Glutamatergic neuron (in vitro differentiated cells): ENCODE measurements at regions not wholly inside any gene's neighbourhood (a gene's known extent, or its start where the extent isn't known, plus 50 kb on each side); places are given as distances from the start of the nearest gene placed in this dataset.

ENCODE experiments used
- DNase-seq: peaks from one replicate; pipeline ENCODE4 v3.0.0; 2022
- H3K27ac Mint-ChIP-seq: one replicate; pipeline ENCODE4 v1.8.0; 2020; ENCODE audit warnings: mild to moderate bottlenecking, mixed read lengths, inconsistent platforms; ENCODE audit not compliant: unreplicated experiment
- H3K27me3 Mint-ChIP-seq: one replicate; pipeline ENCODE4 v1.8.0; 2020; ENCODE audit warnings: mild to moderate bottlenecking, moderate library complexity, mixed read lengths, inconsistent platforms; ENCODE audit not compliant: unreplicated experiment
- H3K36me3 Mint-ChIP-seq: one replicate; pipeline ENCODE4 v1.8.0; 2020; ENCODE audit warnings: mild to moderate bottlenecking, mixed read lengths, inconsistent platforms; ENCODE audit not compliant: unreplicated experiment
- H3K4me1 Mint-ChIP-seq: one replicate; pipeline ENCODE4 v1.8.0; 2020; ENCODE audit warnings: mild to moderate bottlenecking, low read depth, mixed read lengths, inconsistent platforms; ENCODE audit not compliant: unreplicated experiment
- H3K4me3 Mint-ChIP-seq: one replicate; pipeline ENCODE4 v1.8.0; 2020; ENCODE audit warnings: mild to moderate bottlenecking, mixed read lengths, inconsistent platforms; ENCODE audit not compliant: unreplicated experiment
- H3K9me3 Mint-ChIP-seq: one replicate; pipeline ENCODE4 v1.8.0; 2020; ENCODE audit warnings: mild to moderate bottlenecking, moderate library complexity, mixed read lengths, inconsistent platforms; ENCODE audit not compliant: unreplicated experiment
- CTCF ChIP-seq: fragments of 200-600 bp; sonication (generic); IDR thresholded peaks from one replicate; pipeline ENCODE4 v1.5.0; 2021; ENCODE audit not compliant: partially characterized antibody, unreplicated experiment

DNA sequence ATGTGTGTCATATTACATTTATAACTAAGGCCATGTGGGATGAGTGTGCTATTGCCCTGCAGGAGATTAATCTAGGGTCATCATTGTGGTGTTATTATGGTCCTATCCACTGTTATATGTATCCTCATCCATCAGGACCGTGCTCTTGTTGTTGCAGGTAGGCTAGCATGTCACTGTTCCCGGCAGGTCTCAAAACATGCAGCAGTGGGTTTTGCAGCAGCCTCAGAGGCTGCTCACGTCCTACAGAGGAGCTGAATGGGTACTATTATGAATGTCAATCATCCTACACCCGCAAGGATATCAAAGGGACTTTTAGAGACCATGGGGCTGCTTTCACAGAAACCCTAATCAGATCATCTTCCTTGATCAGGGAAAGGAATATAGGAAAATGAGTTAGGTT, 318.2 kb downstream of the SAMD5 start:
- no peak overlapping the region for H3K4me3 Mint-ChIP-seq
- no peak for TF ChIP-seq CTCF
- no peaks in the 10 kb centered on the region for H3K36me3 Mint-ChIP-seq
- H3K27me3 Mint-ChIP-seq: no peaks in the 10 kb centered on the region
- peaks cover 4% of the 10 kb centered on the region for H3K4me1 Mint-ChIP-seq
- H3K27ac Mint-ChIP-seq: no peak overlapping the region
- H3K9me3 Mint-ChIP-seq: no peaks in the 10 kb centered on the region
- DNase-seq: no peak

DNA sequence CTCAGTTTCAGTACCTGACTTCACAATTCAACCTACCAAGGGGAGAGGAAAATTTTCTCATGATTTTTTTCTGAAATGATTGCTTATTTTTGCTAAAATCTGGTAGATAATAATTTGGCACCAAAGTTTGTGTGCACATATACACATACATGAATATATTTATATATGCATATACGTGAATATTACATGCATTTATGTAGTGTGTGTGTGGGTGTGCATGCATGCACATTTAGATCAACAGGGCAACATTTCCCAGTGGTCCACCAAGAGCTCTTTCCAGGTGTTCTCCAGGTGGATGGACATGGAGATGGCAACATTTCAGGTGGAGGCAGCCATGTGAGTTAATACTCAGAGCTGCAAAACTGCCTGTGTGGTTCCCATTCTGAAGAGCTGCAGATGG, 320.9 kb downstream of the SAMD5 start:
- no peak for TF ChIP-seq CTCF
- DNase-seq: no peak
- H3K27me3 Mint-ChIP-seq: no peaks in the 10 kb centered on the region
- no peaks in the 10 kb centered on the region for H3K36me3 Mint-ChIP-seq
- no peak overlapping the region for H3K4me3 Mint-ChIP-seq
- H3K27ac Mint-ChIP-seq: no peak overlapping the region
- peaks cover 25% of the 10 kb centered on the region for H3K4me1 Mint-ChIP-seq
- no peaks in the 10 kb centered on the region for H3K9me3 Mint-ChIP-seq

DNA sequence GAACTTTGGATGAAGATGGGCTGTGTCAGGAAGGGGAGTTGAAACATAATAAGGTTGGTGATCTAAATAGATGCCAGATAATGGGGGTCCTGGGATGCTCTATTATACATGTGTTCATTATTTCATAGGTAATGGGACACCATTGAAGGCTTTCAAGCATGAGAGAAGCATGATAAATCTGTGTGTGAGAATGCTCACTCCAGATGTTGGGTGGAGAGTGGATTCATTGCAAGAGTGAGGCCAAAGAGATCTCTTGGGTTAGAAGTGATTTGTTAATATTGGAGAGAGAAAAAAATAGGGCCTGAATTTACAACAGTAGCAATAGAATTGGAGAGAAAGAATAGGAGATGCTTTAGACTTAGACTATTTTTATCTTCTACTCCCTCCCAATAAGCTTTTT, 321.3 kb downstream of the SAMD5 start:
- Mint-ChIP-seq H3K27ac (no peak overlapping the region), H3K27me3 (no peaks in the 10 kb centered on the region), H3K36me3 (no peaks in the 10 kb centered on the region), H3K9me3 (no peaks in the 10 kb centered on the region), H3K4me3 (no peak overlapping the region), H3K4me1 (peaks cover 27% of the 10 kb centered on the region)
- no peak for DNase-seq
- TF ChIP-seq CTCF: no peak

DNA sequence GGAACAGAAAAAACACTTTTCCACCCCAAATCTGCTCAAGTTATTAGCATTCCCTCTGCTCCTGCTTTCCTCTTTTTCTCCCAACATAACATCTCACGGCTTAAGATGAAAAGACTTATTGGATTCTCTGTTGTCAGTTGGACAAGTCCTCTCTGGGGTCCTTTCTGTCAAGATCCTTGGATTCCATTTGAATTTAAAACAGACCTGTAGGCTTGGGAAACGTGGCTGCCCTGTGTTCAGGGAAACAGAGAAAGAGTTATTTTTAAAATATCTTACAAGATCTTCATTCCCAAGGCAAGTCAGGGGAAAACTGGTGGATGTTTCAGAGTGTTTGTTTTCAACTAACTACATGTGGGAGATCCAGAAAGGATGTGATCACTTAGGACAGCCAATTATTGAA, 322.9 kb downstream of the SAMD5 start:
- no peak for TF ChIP-seq CTCF
- Mint-ChIP-seq H3K9me3 (no peaks in the 10 kb centered on the region), H3K4me1 (peaks cover 33% of the 10 kb centered on the region), H3K4me3 (no peak overlapping the region), H3K36me3 (no peaks in the 10 kb centered on the region), H3K27ac (no peak overlapping the region), H3K27me3 (no peaks in the 10 kb centered on the region)
- DNase-seq: no peak

DNA sequence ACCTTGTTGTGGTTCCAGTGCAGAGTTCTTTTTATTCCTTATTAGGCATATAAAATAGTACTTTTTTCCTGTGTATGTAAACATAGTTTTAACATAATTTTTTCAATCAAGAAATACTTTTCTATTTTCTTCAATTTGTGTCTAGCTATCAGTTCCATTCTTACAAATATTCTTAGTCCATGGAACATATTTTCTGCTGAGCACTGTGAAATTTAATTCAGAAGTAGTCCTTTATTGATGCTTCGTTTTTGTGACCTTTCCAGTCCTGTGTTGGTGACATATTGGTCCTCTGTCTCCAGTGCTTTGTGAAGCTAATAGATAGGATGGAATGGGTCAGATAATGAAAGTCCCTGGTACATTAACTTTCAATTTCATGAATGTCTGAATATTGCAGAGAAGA, 325.1 kb downstream of the SAMD5 start:
- H3K4me1 Mint-ChIP-seq: peaks cover 33% of the 10 kb centered on the region
- no peak overlapping the region for H3K4me3 Mint-ChIP-seq
- no peaks in the 10 kb centered on the region for H3K9me3 Mint-ChIP-seq
- no peaks in the 10 kb centered on the region for H3K27me3 Mint-ChIP-seq
- H3K27ac Mint-ChIP-seq: peak overlapping the region; percentile 40
- no peak for TF ChIP-seq CTCF
- DNase-seq: no peak
- no peaks in the 10 kb centered on the region for H3K36me3 Mint-ChIP-seq
